ENCODE measurements at regions not wholly inside any gene's neighbourhood (a gene's known extent, or its start where the extent isn't known, plus 50 kb on each side); places are given as distances from the start of the nearest gene placed in this dataset.

GRCh38 chr12:33313476-33313875 lies 126.1 kb downstream of the SYT10 start:
- ChIA-PET CTCF (no interaction called here), POLR2A (no interaction called here), RAD21 (ENCODE audit: low non-redundant PET in 1 of 2, low total read pairs in 2 of 2, uncharacterized antibody in 2 of 2, unreplicated experiment in 2 of 2) (no interaction called here)
- Histone ChIP-seq H3K9me3 (ENCODE audit: control insufficient read depth in 1 of 2, insufficient read depth in 1 of 2, low read depth in 1 of 2, low read length in 2 of 2) (peaks cover 0 to 11% of the 10 kb centered on the region in 2 experiments; a peak in 3 of 4 replicates), H3K36me3 (ENCODE audit: control insufficient read depth in 1 of 2, insufficient read depth in 2 of 2, low read length in 2 of 2) (no peaks in the 10 kb centered on the region), H4K20me1 (ENCODE audit: insufficient read depth) (no peaks in the 10 kb centered on the region), H3K9me2 (ENCODE audit: insufficient read depth) (no peaks in the 10 kb centered on the region), H3K27me3 (ENCODE audit: insufficient read depth, low read length) (no peaks in the 10 kb centered on the region), H3K9ac (ENCODE audit: low read length) (no peak overlapping the region), H3K4me3 (replicated peaks in 1 of 2; ENCODE audit: low read depth in 1 of 2, low read length in 2 of 2) (no peak overlapping the region), H3K27ac (ENCODE audit: low read depth, low read length) (no peak overlapping the region), H3K4me2 (ENCODE audit: low read length) (no peak overlapping the region), H3K79me2 (ENCODE audit: insufficient read depth, low read length) (no peaks in the 10 kb centered on the region), H3K4me1 (ENCODE audit: control insufficient read depth in 1 of 2, insufficient read depth in 2 of 2, low read length in 2 of 2) (no peaks in the 10 kb centered on the region), H2AFZ (ENCODE audit: low read depth, low read length, poor library complexity, severe bottlenecking) (no peak overlapping the region)
- BruUV-seq (replicated peaks) = no TSS peak
- TF ChIP-seq ZBTB33 (IDR thresholded peaks at IDR 0.05; ENCODE audit: extremely low read depth, insufficient replicate concordance, low read length) = no peak
- no peak for TF ChIP-seq SRF (IDR thresholded peaks at IDR 0.05; ENCODE audit: low read depth)
- no peak for TF ChIP-seq ZFX (IDR thresholded peaks at IDR 0.05)
- TF ChIP-seq SIN3A (IDR thresholded peaks at IDR 0.05; ENCODE audit: low read depth) = no peak
- TF ChIP-seq ATF3 (IDR thresholded peaks at IDR 0.05) = no peak
- no peak for TF ChIP-seq ELF1 (IDR thresholded peaks at IDR 0.05; ENCODE audit: borderline replicate concordance, low read depth)
- no peak for TF ChIP-seq CEBPB (IDR thresholded peaks at IDR 0.05; ENCODE audit: low read depth)
- no peak for TF ChIP-seq POLR2AphosphoS5 (IDR thresholded peaks at IDR 0.05; ENCODE audit: low read depth, low read length)
- TF ChIP-seq FOSL1 (IDR thresholded peaks at IDR 0.05; ENCODE audit: low read depth) = no peak
- TF ChIP-seq EZH2 (IDR thresholded peaks at IDR 0.05) = no peak
- no peak for TF ChIP-seq YY1 (IDR thresholded peaks at IDR 0.05; ENCODE audit: extremely low read depth, insufficient replicate concordance, low read depth, low read length)
- no peak for TF ChIP-seq RAD21 (IDR thresholded peaks at IDR 0.05; ENCODE audit: low read depth)
- no peak for TF ChIP-seq POLR2A (IDR thresholded peaks at IDR 0.05; ENCODE audit: borderline replicate concordance, extremely low read depth, insufficient read depth, insufficient read length)
- TF ChIP-seq, protein P1, sequence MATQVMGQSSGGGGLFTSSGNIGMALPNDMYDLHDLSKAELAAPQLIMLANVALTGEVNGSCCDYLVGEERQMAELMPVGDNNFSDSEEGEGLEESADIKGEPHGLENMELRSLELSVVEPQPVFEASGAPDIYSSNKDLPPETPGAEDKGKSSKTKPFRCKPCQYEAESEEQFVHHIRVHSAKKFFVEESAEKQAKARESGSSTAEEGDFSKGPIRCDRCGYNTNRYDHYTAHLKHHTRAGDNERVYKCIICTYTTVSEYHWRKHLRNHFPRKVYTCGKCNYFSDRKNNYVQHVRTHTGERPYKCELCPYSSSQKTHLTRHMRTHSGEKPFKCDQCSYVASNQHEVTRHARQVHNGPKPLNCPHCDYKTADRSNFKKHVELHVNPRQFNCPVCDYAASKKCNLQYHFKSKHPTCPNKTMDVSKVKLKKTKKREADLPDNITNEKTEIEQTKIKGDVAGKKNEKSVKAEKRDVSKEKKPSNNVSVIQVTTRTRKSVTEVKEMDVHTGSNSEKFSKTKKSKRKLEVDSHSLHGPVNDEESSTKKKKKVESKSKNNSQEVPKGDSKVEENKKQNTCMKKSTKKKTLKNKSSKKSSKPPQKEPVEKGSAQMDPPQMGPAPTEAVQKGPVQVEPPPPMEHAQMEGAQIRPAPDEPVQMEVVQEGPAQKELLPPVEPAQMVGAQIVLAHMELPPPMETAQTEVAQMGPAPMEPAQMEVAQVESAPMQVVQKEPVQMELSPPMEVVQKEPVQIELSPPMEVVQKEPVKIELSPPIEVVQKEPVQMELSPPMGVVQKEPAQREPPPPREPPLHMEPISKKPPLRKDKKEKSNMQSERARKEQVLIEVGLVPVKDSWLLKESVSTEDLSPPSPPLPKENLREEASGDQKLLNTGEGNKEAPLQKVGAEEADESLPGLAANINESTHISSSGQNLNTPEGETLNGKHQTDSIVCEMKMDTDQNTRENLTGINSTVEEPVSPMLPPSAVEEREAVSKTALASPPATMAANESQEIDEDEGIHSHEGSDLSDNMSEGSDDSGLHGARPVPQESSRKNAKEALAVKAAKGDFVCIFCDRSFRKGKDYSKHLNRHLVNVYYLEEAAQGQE (IDR thresholded peaks at IDR 0.05; ENCODE audit: low read depth) = no peak
- no peak for TF ChIP-seq ZNF274 (IDR thresholded peaks at IDR 0.05; ENCODE audit: low read depth, low read length)
- DNase-seq (ENCODE audit: low read depth, low spot score) (no peak), ATAC-seq (no peak)
- intact Hi-C loops (cut with micrococcal nuclease) = no loop called here
